Subcutaneous abdominal adipose tissue (tissue), 5 donors: ENCODE measurements at regions not wholly inside any gene's neighbourhood (a gene's known extent, or its start where the extent isn't known, plus 50 kb on each side); places are given as distances from the start of the nearest gene placed in this dataset.
"Not testable (repeated sequence)": the region's sequence is repeated elsewhere in the genome, so short reads cannot be mapped to it uniquely, and the experiment has no call there.

ENCODE experiments used
- H3K27ac ChIP-seq: one replicate; pipeline ENCODE4 v1.7.0; 2013; ENCODE audit warnings: low read depth, mild to moderate bottlenecking, inconsistent platforms, low read length, moderate library complexity
- H3K27me3 ChIP-seq, 5 donors: one replicate each; pipeline ENCODE4 v1.7.0; 2013; ENCODE audit warnings: low read length in 5 of 5, inconsistent platforms in 1 of 5; ENCODE audit not compliant: control insufficient read depth in 5 of 5, insufficient read depth in 4 of 5
- H3K36me3 ChIP-seq, 5 donors: one replicate each; pipeline ENCODE4 v1.7.0; 2013; ENCODE audit warnings: low read length in 5 of 5; ENCODE audit not compliant: control insufficient read depth in 5 of 5, insufficient read depth in 5 of 5
- H3K4me1 ChIP-seq, 5 donors: one replicate each; pipeline ENCODE4 v1.7.0; 2013; ENCODE audit warnings: low read length in 5 of 5, mild to moderate bottlenecking in 3 of 5, moderate library complexity in 1 of 5; ENCODE audit not compliant: control insufficient read depth in 5 of 5, insufficient read depth in 5 of 5
- H3K4me3 ChIP-seq, 5 donors: one replicate each; pipeline ENCODE4 v1.7.0; 2013; ENCODE audit warnings: low read length in 5 of 5, low read depth in 1 of 5
- H3K9ac ChIP-seq, 5 donors: one replicate each; pipeline ENCODE4 v1.7.0; 2013; ENCODE audit warnings: low read length in 5 of 5, mild to moderate bottlenecking in 4 of 5, moderate library complexity in 3 of 5
- H3K9me3 ChIP-seq, 5 donors: one replicate each; pipeline ENCODE4 v1.7.0; 2013; ENCODE audit warnings: low read length in 5 of 5; ENCODE audit not compliant: control insufficient read depth in 5 of 5
- donor health status: healthy.
- donor health status: healthy.
- donor health status: healthy.
- donor health status: healthy.
- donor health status: healthy.

DNA sequence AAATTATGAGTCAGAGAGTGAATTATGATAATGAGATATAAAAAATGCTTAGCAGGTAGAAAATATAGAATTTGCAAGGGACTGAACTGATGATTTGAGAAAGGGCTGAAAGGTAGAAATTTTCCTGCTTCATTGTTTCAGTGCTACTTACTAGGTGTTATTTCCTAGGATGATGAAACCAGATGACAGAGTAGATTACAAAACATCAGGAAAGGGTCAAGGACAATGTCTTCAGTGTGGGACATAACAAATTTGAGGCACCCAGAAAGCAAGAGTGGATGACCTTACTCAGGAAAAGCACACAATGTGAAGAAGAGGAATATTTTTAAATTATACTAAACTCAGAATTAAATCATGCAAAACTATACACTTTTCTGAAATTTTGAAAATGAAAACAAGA is 102.1 kb downstream of the SHCBP1 start:
- no peak overlapping the region for H3K4me3 ChIP-seq
- no peak overlapping the region for H3K9ac ChIP-seq
- peaks cover 0 to 6% (median 2%) of the 10 kb centered on the region in 5 donors for H3K9me3 ChIP-seq
- H3K4me1 ChIP-seq = no peaks in the 10 kb centered on the region
- H3K27ac ChIP-seq = no peak overlapping the region
- no peaks in the 10 kb centered on the region for H3K36me3 ChIP-seq
- H3K27me3 ChIP-seq = no peaks in the 10 kb centered on the region

DNA sequence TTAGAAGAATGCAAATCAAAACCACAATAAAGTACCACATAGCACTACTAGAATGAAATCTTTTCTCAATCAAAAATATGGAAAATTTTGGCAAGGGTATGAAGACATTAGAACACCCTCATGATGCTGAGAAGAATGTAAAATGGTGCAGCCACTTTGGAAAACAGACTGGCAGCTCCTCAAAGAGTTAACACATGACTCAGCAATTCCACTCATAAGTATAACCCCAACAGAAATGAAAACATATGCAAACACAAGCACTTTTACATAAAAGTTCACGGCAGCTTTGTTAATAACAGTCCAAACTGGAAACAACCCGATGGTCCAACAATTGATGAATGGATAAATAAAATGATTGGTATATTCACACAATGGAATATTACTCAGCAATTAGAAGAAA is 124.5 kb downstream of the SHCBP1 start:
- Histone ChIP-seq H3K27me3 (no peaks in the 10 kb centered on the region), H3K9me3 (peaks cover 0 to 3% (median 0%) of the 10 kb centered on the region in 5 donors), H3K4me1 (no peaks in the 10 kb centered on the region), H3K4me3 (no peak overlapping the region), H3K9ac (no peak overlapping the region), H3K36me3 (no peaks in the 10 kb centered on the region), H3K27ac (no peak overlapping the region)

DNA sequence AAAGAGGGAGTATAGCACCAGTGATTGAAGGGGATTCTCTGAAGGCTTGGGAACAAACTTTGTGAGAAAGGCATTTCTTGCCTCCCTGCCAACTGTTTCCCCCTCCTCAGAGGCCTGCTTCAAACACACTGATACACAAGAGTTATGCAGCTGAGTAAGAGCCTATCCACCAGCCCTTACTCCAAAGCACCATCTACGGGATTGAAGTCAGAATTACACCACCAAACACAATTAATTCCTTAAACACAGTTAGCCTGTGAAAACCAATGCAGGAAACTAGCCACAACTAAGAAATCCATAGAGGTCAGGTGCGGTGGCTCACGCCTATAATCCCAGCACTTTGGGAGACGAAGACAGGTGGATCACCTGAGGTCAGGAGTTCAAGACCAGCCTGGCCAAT is 138.3 kb downstream of the SHCBP1 start:
- Histone ChIP-seq H3K36me3 (no peaks in the 10 kb centered on the region), H3K27ac (no peak overlapping the region), H3K4me3 (no peak overlapping the region), H3K27me3 (no peaks in the 10 kb centered on the region), H3K9ac (no peak overlapping the region), H3K9me3 (peaks cover 3 to 15% (median 8%) of the 10 kb centered on the region in 5 donors), H3K4me1 (no peaks in the 10 kb centered on the region)

DNA sequence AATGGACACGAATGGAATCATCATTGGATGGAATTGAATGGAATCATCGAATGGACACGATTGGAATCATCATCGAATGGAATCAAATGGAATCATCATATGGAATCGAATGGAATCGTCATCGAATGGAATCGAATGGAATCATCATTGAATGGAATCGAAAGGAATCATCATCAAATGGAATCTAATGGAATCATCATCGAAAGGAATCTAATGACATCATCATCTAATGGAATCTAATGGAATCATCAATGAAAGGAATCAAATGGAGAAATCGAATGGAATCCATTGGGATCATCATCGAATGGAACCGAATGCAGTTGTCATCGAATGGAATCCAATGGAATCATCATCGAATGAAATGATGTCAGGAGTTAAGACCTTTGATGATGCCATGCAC is 154.9 kb downstream of the SHCBP1 start:
- peak overlapping the region in 1 of 5 donors; percentile 1 for H3K4me3 ChIP-seq
- peaks cover 13 to 48% (median 19%) of the 10 kb centered on the region in 5 donors for H3K9me3 ChIP-seq
- no peaks in the 10 kb centered on the region for H3K27me3 ChIP-seq
- H3K4me1 ChIP-seq = no peaks in the 10 kb centered on the region
- H3K36me3 ChIP-seq = no peaks in the 10 kb centered on the region
- H3K9ac ChIP-seq = no peak overlapping the region
- H3K27ac ChIP-seq = no peak overlapping the region

DNA sequence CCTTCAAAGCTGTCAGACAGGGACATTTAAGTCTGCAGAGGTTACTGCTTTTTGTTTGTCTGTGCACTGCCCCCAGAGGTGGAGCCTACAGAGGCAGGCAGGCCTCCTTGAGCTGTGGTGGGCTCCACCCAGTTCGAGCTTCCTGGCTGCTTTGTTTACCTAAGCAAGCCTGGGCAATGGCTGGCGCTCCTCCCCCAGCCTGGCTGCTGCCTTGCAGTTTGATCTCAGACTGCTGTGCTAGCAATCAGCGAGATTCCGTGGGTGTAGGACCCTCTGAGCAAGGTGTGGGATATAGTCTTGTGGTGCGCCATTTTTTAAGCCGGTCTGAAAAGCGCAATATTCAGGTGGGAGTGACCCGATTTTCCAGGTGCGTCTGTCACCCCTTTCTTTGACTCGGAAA is 166.4 kb downstream of the SHCBP1 start:
- not testable (repeated sequence) for H3K27ac ChIP-seq, H3K4me1 ChIP-seq, H3K27me3 ChIP-seq, H3K36me3 ChIP-seq, H3K9ac ChIP-seq, H3K4me3 ChIP-seq, H3K9me3 ChIP-seq

DNA sequence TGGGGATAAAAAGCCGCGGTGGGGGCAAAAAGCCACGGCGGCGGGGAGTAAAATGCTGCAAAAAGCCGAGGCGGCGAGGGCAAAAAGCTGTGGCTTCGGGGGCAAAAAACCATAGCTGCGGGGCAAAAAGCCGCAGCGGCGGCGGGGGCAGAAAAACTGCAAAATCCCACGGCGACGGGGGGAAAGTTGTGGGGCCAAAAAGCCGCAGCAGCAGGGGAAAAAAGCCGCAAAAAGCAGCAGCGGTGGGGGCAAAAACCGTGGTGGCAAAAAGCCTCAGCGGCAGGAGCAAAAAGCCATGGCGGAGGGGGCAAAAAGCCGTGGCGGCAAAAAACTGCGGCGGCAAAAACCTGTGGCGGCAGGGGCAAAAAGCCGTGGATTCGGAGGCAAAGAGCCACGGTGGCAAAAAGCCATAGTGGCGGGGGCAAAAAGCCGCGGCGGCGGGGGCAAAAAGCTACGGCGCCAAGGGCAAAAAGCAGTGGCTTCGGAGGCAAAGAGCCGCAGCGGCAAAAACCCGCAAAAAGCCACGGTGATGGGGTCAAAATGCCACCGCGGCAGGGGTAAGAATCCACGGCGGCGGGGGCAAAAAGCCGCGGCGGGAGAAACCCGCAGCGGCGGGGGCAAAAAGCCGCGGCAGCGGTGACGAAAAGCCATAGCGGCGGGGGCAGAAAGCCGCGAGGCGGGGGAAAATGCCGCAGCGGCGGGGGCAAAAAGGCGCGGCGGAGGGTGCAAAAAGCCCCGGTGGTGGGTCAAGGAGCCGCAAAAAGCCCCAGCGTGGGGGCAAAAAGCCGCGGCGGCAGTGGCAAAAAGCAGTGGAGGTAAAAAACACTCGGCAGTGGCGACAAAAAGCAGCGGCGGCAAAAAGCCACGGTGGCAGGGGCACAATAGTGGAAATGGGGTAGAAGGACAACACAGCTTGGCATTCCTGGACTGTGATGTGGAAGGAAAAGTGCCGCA is 192.8 kb downstream of the SHCBP1 start:
- no peak overlapping the region for H3K4me3 ChIP-seq
- no peaks in the 10 kb centered on the region for H3K36me3 ChIP-seq
- H3K9me3 ChIP-seq = peaks cover 0 to 21% (median 4%) of the 10 kb centered on the region in 5 donors

DNA sequence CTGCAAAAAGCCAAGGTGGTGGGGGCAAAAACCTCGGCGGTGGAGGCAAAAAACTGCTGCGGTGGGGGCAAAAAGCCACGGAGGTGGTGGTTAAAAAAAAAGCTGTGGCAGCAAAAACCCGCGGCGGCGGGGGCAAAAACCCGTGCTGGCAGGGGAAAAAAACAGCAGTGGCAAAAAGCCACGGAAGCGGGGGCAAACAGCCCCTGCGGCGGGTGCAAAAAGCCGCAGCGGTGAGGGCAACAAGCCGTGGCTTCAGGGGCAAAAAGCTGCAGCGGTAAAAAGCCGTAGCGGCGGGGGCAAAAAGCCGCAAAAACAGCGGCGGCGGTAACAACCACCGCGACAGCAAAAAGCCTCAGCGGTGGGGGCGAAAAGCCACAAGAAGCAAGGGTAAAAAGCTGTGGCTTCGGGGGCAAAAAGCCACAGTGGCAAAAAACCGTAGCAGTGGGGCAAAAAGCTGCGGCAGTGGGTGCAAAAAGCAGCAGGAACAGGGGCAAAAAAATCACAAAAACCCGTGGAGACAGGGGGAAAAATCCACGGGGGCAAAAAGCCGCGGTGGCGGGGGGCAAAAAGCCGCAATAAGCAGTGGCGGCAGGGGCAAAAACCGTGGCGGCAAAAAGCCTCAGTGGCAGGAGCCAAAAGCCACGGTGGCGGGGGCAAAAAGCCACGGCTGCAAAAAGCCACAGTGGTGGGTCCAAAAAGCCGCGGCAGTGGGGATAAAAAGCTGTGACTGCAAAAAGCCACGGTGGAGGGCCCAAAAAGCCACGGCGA is 193.7 kb downstream of the SHCBP1 start:
- Histone ChIP-seq H3K9ac (no peak overlapping the region), H3K36me3 (no peaks in the 10 kb centered on the region), H3K27me3 (peaks cover 0 to 15% (median 3%) of the 10 kb centered on the region in 5 donors), H3K4me1 (no peaks in the 10 kb centered on the region), H3K9me3 (peaks cover 0 to 21% (median 4%) of the 10 kb centered on the region in 5 donors), H3K4me3 (no peak overlapping the region), H3K27ac (no peak overlapping the region)

More for the DNA sequence above, 192.8 kb downstream of the SHCBP1 start:
- peaks cover 0 to 15% (median 3%) of the 10 kb centered on the region in 5 donors for H3K27me3 ChIP-seq
- no peaks in the 10 kb centered on the region for H3K4me1 ChIP-seq
- H3K27ac ChIP-seq = no peak overlapping the region
- no peak overlapping the region for H3K9ac ChIP-seq

DNA sequence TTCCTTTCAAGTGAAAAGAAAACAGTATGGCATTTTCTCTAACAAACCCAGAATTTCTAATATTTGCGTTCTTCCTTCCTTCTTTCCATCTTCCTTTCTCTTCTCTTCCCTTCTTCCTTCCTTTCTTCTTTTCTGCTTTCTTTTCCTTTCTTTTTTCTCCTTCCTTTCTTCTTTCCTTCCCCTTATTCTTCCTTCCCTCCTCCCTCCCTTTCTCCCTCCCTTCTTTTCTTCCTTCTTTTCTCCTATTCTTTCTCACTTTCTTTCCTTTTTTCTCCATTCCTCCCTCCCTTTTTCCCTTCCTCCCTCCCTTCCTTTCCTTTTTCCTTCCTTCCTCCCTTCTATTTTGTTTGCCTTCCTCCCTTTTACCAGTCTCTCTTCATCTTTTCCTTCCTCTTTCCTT is 194.8 kb downstream of the SHCBP1 start:
- Histone ChIP-seq H3K27me3 (peaks cover 0 to 15% (median 3%) of the 10 kb centered on the region in 5 donors), H3K27ac (no peak overlapping the region), H3K36me3 (no peaks in the 10 kb centered on the region), H3K4me3 (no peak overlapping the region), H3K9ac (no peak overlapping the region), H3K4me1 (no peaks in the 10 kb centered on the region), H3K9me3 (peaks cover 0 to 25% (median 8%) of the 10 kb centered on the region in 5 donors)

DNA sequence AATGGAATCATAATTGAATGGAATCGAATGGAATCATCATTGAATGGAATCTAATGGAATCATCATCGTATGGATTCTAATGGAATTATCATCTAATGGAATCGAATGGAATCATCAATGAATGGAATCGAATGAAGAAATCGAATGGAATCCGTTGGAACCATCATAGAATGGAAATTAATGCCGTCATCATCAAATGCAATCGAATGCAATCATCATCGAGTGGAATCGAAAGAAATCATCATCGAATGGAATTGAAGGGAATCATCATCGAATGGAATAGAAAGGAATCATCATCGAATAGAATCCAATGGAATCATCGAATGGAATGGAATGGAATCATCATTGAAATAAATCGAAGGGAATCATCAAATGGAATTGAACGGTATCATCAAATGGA is 217.2 kb downstream of the SHCBP1 start:
- no peaks in the 10 kb centered on the region for H3K4me1 ChIP-seq
- no peaks in the 10 kb centered on the region for H3K27me3 ChIP-seq
- H3K4me3 ChIP-seq = no peak overlapping the region
- no peak overlapping the region for H3K9ac ChIP-seq
- peaks cover 0 to 30% (median 10%) of the 10 kb centered on the region in 5 donors for H3K9me3 ChIP-seq
- H3K36me3 ChIP-seq = no peaks in the 10 kb centered on the region
- H3K27ac ChIP-seq = no peak overlapping the region

DNA sequence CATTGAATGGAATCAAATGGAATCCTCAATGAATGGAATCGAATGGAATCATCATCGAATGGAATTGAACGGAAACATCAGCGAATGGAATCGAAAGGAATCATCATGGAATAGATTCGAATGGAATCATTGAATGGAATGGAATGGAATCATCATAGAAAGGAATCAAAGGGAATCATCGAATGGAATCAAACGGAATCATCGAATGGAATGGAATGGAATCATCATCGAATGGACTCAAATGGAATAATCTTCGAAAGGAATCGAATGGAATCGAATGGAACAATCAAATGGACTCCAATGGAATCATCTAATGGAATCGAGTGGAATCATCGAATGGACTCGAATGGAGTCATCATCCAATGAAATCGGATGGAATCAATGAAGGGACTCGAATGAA is 222.6 kb downstream of the SHCBP1 start:
- H3K9ac ChIP-seq, H3K27ac ChIP-seq, H3K4me1 ChIP-seq, H3K36me3 ChIP-seq, H3K27me3 ChIP-seq, H3K4me3 ChIP-seq, H3K9me3 ChIP-seq: not testable (repeated sequence)
